ENCODE measurements at regions not wholly inside any gene's neighbourhood (a gene's known extent, or its start where the extent isn't known, plus 50 kb on each side); places are given as distances from the start of the nearest gene placed in this dataset.
A peak's percentile ranks its signal among the peaks of the same experiment; 100 is the strongest.

DNA sequence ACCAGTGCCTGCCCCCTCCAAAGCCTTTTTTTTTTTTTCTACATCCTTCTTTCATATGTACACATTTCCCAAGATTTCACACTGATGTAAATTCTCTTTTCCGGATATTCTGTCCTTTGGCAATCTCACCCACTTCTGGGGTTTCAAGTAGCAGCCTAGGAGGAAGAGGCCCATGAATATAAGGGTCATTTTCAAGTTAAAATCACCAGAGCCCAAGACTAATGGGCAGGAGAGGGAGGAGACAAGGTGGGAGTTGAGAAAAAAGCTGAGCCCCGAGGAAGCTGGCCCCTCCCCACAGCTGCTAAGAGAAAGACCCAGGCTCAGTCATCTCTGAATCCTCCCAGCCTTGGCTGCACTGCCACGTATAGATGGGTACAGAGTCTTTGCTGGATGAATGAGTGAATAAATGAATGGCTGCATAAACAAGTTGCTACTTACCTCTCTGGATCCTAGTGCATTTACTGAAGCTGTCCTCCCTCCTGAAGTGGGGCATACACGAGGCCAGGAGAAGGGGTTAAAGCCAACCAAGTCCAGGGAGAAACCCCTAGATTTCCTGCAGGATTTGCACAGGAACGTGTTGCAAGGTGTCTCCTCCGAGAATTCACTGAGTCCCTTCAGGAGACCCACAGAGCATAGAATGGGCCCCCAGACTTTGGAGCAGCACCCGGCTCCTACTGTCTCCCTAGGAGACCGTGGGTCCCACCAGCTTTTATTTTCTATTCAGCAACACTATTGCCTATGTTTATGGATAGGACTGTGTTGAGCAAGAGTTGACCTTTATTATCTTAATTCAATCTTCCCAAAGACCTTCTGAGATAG is 100.8 kb upstream of the LIPC start:
- no peak for DNase-seq

GRCh38 chr15:58331560-58331912 is 100.3 kb upstream of the LIPC start:
- DNase-seq = no peak

GRCh38 chr15:58331913-58332675 is 99.7 kb upstream of the LIPC start:
- DNase-seq = peak; percentile 92 to 94

- no peak for DNase-seq
These were observed 99.0 kb upstream of the LIPC start for GRCh38 chr15:58332676-58333400.

DNA sequence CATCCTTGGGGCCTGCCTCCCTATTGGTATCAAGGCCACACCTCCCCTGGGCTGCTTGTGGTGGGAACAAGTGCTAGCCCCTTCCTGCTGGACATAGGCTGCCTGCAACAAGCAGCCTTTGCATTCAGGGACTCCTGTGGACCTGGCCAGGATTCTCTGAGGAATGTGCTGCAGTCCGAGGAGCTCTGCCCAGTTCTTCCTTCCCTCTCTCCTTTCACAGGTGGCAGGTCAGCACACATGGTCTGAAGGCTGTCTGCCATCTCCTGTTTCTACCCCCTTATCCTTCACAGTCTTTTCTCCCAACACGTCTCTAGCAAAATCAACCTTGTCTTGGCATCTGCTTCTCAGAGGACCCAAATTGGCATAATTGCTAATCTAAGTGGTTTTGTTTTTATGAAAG is 97.0 kb upstream of the LIPC start:
- DNase-seq = no peak

DNA sequence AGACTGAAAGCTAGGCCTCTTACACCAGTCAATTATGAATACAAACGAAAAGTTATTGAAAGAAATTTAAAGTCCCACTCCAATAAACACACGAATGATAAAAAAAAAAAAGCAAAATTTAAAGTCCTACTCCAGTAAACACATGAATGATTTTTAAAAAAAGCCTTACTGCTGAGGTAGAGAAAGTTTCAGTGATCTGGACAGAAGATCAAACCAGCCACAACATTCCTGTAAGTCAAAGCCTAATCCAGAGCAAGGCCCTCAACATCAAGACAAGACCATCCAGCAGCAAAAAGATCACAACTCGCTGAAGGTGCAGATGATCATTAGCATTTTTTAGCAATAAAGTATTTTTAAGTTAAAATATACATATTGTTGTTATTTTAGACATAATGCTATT is 95.6 kb upstream of the LIPC start:
- DNase-seq = no peak

DNA sequence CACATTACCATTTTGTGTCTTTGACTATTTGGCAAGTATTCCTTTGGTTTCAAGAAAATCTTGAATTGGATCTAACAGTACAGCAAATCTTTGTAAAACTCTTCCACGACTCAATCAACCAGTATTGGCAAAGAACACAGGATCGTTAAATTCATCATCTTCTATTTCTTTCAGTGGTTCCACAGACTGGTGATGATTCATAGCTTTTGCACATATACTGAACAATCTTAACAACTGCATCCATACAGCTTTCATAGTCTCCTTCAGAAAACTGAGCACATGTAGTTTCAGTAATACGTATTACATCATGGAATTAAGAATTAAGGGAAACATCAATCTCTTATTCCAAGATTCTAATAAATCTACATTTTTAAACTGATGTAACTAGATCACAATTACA is 91.6 kb upstream of the LIPC start:
- DNase-seq = no peak

- DNase-seq = no peak
These were observed 89.3 kb upstream of the LIPC start for GRCh38 chr15:58342508-58342907.

GRCh38 chr15:58344213-58345070 is 87.3 kb upstream of the LIPC start:
- DNase-seq = no peak

GRCh38 chr15:58346361-58346760 is 85.4 kb upstream of the LIPC start:
- DNase-seq = no peak

DNA sequence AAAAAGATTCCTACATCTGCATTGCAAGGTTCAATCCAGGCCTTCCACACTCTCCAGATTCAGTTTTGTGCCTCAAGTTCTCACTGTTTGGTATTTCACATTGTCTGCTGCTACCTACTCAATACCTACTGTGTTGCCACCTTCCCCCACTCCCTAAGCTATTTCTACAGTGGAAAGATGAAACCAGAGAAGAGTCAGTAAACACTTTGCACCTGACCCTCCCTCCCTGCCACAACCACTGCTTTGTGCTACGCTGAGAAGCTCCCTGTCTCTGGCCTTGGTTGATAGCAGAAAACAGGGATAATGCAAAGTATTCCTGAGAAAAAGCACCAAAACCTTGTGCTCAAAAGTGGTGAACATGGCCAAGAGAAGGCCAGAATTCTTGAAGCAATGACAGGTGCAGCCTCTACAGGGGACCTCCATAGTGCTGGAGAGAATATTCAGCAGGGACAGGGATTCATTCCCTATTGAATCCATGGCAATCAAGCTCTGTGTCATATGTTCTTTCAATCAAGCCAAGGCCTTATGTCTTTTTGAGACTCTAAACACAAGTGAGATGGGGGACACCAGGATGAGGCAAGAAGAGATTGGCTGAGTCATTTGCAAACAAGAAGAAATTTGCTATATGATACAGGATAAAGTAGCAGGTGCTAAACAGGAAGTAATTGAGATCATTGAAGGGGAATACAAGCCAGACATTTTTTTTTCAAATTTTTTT is 83.5 kb upstream of the LIPC start:
- no peak for DNase-seq

- no peak for DNase-seq
These were observed 79.5 kb upstream of the LIPC start for GRCh38 chr15:58352026-58352929.

DNA sequence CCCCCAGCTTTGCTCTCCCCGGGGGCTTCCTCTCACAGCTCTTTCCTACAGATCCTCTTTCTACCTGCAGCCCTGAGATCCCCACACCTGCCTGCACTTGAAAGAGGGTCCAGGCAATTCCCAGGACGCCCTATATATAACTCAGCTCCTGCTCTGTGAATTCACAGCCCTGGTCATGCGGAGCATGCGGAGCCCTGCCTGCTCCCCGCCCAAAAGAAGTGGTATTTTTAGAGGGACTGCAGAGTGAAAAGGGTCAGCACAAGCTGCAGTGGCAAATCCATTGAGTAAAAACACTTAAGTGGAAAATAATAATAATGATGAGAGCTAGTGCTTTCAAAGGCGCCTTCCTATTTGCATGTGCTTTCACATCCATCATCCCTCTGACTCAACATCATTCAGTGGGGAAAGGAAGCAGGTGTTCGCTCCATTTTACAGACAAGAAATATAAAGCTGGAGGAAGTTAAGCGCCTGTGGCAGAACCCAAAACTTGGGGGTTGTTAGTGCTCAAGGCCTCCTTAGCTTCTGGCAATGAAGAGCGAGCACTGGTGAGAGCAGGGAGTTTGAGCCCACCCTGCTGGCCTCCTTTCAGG is 76.3 kb upstream of the LIPC start:
- no peak for DNase-seq

DNA sequence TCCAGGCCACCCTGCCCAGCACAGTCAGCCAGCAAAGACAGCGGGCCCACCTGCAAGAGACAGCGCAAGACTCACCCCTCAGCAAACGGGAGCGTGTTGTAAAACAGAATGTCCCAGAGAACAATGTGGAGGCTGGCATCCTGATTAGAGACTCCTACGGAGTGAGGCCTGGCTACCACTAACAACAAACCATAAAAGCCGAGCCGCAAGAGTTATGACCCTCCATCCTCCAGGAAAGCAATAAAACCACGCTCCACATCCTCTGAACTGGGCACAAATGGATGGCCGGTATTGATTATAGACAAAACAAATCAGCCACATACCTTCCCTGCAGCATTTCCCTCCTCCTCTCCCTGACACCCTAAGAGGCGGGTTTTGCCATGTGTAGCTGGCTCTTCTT is 75.8 kb upstream of the LIPC start:
- DNase-seq = no peak

GRCh38 chr15:58357529-58358476 is 74.0 kb upstream of the LIPC start:
- peak; percentile 45 to 48 for DNase-seq

- DNase-seq = no peak
These were observed 71.2 kb upstream of the LIPC start for GRCh38 chr15:58360421-58361090.

- DNase-seq = no peak
These were observed 70.5 kb upstream of the LIPC start for GRCh38 chr15:58361273-58361759.

DNA sequence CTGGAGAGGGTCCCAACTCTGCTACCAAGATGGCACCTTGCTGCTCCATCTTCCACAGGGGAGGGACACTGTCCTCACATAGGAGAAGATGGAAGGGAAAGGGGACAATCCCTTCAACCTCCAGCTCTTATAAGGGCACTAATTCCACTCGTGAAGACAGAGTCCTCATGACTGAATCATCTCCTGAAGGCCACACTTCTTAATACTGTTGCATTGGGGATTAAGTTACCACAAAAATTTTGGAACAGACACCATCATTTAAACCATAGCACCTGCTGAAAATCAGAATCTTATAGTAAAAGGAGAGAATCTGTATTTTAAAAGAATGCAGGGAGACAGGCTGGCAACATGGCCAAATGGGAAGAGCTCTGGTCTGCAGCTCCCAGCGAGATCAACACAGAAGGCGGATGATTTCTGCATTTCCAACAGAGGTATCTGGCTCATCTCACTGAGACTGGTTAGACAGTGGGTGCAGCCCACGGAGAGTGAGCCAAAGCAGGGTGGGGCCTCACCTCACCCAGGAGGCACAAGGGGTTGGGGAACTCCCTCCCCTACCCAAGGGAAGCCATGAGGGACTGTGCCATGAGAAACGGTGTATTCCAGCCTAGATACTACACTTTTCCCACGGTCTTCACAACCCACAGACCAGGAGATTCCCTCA is 69.4 kb upstream of the LIPC start:
- no peak for DNase-seq
